AML-193 (cell line): ENCODE measurements at regions not wholly inside any gene's neighbourhood (a gene's known extent, or its start where the extent isn't known, plus 50 kb on each side); places are given as distances from the start of the nearest gene placed in this dataset.
"Not testable (repeated sequence)": the region's sequence is repeated elsewhere in the genome, so short reads cannot be mapped to it uniquely, and the experiment has no call there.

ENCODE experiments used
- DNase-seq, 2 experiments: peaks; one replicate each; lab custom pipeline; 2025; lab: John Stamatoyannopoulos, UW

GRCh38 chr3:177394231-177395024 lies 197.1 kb upstream of the TBL1XR1 start:
- not testable (repeated sequence) for DNase-seq

- no peak for DNase-seq
These were observed 199.5 kb upstream of the TBL1XR1 start for GRCh38 chr3:177396733-177397132.

- no peak for DNase-seq
These were observed 204.1 kb upstream of the TBL1XR1 start for GRCh38 chr3:177401375-177401774.

GRCh38 chr3:177402533-177402932 lies 205.3 kb upstream of the TBL1XR1 start:
- DNase-seq = no peak

GRCh38 chr3:177405191-177405672 lies 207.9 kb upstream of the TBL1XR1 start:
- no peak for DNase-seq

GRCh38 chr3:177410730-177411129 lies 213.4 kb upstream of the TBL1XR1 start:
- DNase-seq = no peak

- DNase-seq = no peak
These were observed 213.9 kb upstream of the TBL1XR1 start for GRCh38 chr3:177411201-177411600.

DNA sequence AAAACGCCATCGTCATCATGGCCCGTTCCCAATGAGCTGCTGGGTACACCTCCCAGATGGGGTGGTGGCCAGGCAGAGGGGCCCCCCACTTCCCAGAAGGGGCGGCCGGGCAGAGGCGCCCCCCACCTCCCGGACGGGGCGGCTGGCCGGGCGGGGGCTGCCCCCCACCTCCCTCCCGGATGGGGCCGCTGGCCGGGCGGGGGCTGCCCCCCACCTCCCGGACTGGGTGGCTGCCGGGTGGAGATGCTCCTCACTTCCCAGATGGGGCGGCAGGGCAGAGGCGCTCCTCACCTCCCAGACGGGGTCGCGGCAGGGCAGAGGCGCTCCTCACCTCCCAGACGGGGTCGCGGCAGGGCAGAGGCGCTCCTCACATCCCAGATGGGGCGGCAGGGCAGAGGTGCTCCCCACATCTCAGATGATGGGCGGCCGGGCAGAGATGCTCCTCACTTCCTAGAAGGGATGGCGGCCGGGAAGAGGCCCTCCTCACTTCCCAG lies 215.4 kb upstream of the TBL1XR1 start:
- not testable (repeated sequence) for DNase-seq

GRCh38 chr3:177414093-177414492 lies 216.8 kb upstream of the TBL1XR1 start:
- DNase-seq = no peak

DNA sequence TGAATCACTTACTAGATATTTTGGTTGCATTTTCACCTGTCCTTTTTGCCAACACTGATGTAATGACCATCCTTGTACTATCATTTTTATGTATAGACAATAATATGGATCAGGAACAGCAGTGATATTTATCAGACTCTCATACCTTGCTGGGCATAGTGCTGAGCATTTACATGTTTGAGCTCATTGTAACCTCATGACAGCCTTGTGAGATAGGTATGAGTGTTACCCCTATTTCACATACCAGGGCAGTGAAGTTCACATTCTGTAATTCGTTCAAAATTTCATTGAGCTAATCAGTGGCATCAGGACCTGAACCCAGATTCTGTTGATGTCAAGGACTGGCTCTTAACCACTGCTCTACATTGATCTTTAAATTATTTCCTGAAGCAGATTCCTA lies 221.5 kb upstream of the TBL1XR1 start:
- no peak for DNase-seq

- no peak for DNase-seq
These were observed 222.8 kb upstream of the TBL1XR1 start for GRCh38 chr3:177419904-177420601.

- DNase-seq = no peak
These were observed 223.6 kb upstream of the TBL1XR1 start for GRCh38 chr3:177420651-177421480.

DNA sequence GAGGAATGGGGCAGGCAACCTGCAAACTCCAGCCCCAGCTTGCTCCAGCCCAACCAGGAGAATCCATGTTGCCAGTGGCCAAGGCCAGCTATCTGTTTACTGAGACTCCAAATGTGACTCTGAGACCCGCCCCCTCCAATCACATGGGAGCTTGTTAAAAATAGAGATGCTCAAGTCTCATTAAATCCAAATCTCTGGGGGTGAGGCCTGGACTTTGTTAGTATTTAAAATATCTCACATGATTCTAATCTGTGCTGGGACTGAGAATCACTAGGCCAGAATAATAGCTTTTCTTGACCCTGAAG lies 224.2 kb upstream of the TBL1XR1 start:
- no peak for DNase-seq

DNA sequence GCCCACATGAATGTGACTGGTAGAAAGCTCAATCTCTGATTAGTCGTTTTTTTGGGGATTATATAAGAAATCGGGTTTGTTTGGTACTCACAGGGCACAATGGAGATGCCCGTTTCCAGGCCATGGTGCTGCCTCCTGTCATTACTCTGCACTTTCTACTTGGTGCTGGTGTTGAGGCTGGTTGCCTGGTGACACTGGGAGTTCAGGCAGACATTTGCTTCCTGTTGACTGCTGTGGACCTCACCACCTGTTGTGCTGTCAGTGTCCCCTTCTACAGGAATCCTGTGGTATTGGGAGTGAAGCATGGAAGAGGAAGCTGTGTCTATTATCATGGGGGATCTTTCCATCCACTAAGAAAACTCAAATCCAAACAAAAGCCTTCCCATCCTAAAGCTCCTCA lies 227.2 kb upstream of the TBL1XR1 start:
- no peak for DNase-seq

DNA sequence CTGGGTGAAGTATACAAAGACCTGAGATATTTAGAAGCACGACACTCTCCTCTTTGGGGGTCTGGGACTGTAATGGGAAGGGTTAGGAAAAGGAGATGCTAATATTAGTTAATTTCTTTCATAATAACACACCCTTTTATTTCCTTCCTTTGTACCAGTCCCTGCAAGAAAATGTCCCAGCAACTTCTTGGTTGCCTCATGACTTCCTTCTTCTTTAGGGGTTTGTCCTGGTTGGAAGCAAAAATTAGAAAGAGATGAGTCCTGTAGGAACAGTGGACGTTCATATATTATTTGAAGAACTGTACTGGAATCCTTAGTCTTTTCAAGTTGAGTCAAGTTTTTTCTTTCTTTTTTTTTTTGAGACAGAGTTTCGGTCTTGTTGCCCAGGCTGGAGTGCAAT lies 227.8 kb upstream of the TBL1XR1 start:
- peak in 1 of 2 experiments; percentile 19 for DNase-seq

DNA sequence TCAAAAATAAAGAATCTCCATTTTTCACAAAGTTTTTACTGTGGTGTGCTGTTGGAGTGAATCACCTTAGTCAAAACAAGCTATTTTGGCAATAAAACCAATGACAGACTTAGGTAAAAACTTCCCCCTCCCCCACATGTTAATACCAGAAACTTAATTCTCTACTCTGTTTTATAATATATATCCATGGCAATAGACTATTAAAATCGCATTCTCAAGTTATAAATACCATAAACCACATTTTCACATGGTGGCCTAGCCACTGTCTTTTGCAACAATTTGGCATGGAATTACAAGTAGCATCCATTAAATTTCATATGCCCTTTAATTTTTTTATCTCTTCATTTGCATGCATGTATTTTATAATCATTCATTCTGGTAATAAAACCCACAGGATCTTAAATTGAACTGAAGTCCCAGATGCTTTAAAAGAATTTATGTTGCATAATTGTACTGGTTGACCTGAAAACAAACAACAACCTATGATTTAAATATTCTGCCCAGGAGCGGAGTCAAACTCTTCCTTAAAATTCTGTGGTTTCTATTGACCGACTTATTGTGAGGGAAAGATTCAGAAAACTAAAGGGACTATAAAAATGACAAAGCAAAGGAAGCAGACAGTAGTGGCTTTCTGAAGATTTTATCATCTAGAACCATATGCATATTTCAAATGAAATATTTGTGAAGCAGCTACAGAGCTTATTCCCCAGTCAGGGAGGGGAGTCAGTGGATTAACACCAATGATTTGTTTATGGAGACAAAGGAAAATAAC lies 229.0 kb upstream of the TBL1XR1 start:
- no peak for DNase-seq

- DNase-seq = no peak
These were observed 229.7 kb upstream of the TBL1XR1 start for GRCh38 chr3:177426878-177427495.

GRCh38 chr3:177427540-177427939 lies 230.3 kb upstream of the TBL1XR1 start:
- peak; percentile 17 to 20 for DNase-seq

GRCh38 chr3:177429079-177429478 lies 231.8 kb upstream of the TBL1XR1 start:
- DNase-seq = no peak

DNA sequence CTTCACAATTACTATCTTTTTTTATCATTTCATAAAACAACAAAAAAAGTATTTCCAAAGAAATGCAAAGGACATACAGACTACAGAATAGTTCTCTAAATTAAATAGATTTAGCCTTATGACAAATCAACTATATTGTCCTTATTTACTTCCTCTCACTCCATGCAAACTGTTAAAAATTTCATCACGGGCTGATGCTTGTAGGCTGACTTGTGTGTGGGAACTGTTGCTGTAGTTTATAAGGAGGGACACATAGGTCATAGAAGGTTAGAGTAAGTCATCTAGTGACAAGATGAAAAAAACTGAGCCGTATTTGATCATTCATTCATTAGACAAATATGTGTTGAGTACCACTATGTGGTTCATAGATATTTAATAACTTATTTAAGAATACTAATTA lies 232.5 kb upstream of the TBL1XR1 start:
- DNase-seq = peak; percentile 29 to 56

DNA sequence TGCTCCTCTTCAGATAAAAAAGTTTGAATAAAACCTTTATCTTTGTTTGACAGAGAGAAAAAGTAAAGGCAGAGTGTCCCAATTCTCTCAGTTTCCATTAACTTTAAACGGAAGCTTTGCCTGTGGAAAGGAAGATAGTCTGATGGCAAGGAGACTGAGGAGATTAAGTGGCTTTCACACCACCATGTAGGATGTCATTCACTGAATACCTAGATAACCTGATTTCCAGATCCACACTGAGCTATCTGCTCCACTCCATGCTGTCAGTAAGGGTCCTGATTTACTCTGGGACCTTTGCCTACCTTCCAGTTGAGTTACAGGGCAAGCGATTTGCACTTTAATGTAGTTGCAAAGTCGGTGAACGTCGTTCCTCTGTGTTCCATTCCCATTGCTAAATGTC lies 233.4 kb upstream of the TBL1XR1 start:
- DNase-seq = no peak
